Astrocyte (in vitro differentiated cells and primary cell): ENCODE measurements at regions not wholly inside any gene's neighbourhood (a gene's known extent, or its start where the extent isn't known, plus 50 kb on each side); places are given as distances from the start of the nearest gene placed in this dataset.

Source experiments
- DNase-seq: peaks from one replicate; pipeline ENCODE4 v3.0.0-alpha.2; 2010; ENCODE audit warnings: low read depth
- FAIRE-seq: peaks from 2 replicates; lab custom pipeline; 2011; peaks lifted over from hg19 to GRCh38; lab: Jason Lieb, UNC
- H2AFZ ChIP-seq: 2 replicates; pipeline ENCODE4 v1.6.0; 2012; ENCODE audit warnings: low read depth, low read length, inconsistent platforms
- H3K27ac ChIP-seq: 2 replicates; pipeline ENCODE4 v1.5.1; 2011; ENCODE audit warnings: low read depth, low read length, inconsistent platforms
- H3K27me3 ChIP-seq: 2 replicates; pipeline ENCODE4 v1.6.0; 2011; ENCODE audit warnings: low read length, inconsistent platforms; ENCODE audit not compliant: insufficient read depth
- H3K36me3 ChIP-seq: 2 replicates; pipeline ENCODE4 v1.5.1; 2011; ENCODE audit warnings: low read length, inconsistent platforms; ENCODE audit not compliant: insufficient read depth
- H3K4me1 ChIP-seq: 2 replicates; pipeline ENCODE4 v1.5.1; 2011; ENCODE audit warnings: low read length, inconsistent platforms; ENCODE audit not compliant: insufficient read depth
- H3K4me2 ChIP-seq: 2 replicates; pipeline ENCODE4 v1.6.0; 2012; ENCODE audit warnings: low read length, inconsistent platforms
- H3K4me3 ChIP-seq: 2 replicates; pipeline ENCODE4 v1.5.1; 2011; ENCODE audit warnings: low read depth, mild to moderate bottlenecking, low read length, inconsistent platforms; ENCODE audit not compliant: insufficient read depth
- H3K79me2 ChIP-seq: 2 replicates; pipeline ENCODE4 v1.6.0; 2012; ENCODE audit warnings: mild to moderate bottlenecking, low read length, inconsistent platforms; ENCODE audit not compliant: insufficient read depth
- H3K9ac ChIP-seq: 2 replicates; pipeline ENCODE4 v1.6.0; 2012; ENCODE audit warnings: mild to moderate bottlenecking, low read length, inconsistent platforms
- H3K9me3 ChIP-seq: 2 replicates; pipeline ENCODE4 v1.5.1; 2012; ENCODE audit warnings: low read depth, mild to moderate bottlenecking, low read length, inconsistent platforms; ENCODE audit not compliant: insufficient read depth
- H4K20me1 ChIP-seq: 2 replicates; pipeline ENCODE4 v1.6.0; 2012; ENCODE audit warnings: low read length, inconsistent platforms; ENCODE audit not compliant: insufficient read depth
- H3K27ac Mint-ChIP-seq: one replicate; pipeline ENCODE4 v1.8.0; 2021; ENCODE audit warnings: mild to moderate bottlenecking, mixed read lengths; ENCODE audit not compliant: unreplicated experiment
- H3K27me3 Mint-ChIP-seq: one replicate; pipeline ENCODE4 v1.8.0; 2021; ENCODE audit warnings: low read depth, mixed read lengths; ENCODE audit not compliant: unreplicated experiment
- H3K36me3 Mint-ChIP-seq: one replicate; pipeline ENCODE4 v1.8.0; 2021; ENCODE audit warnings: low read depth, mixed read lengths; ENCODE audit not compliant: unreplicated experiment
- H3K4me1 Mint-ChIP-seq: one replicate; pipeline ENCODE4 v1.8.0; 2021; ENCODE audit warnings: low read depth, mixed read lengths; ENCODE audit not compliant: unreplicated experiment
- H3K4me3 Mint-ChIP-seq: one replicate; pipeline ENCODE4 v1.8.0; 2021; ENCODE audit warnings: mild to moderate bottlenecking, moderate library complexity, mixed read lengths; ENCODE audit not compliant: unreplicated experiment
- H3K9me3 Mint-ChIP-seq: one replicate; pipeline ENCODE4 v1.8.0; 2021; ENCODE audit warnings: mild to moderate bottlenecking, mixed read lengths; ENCODE audit not compliant: unreplicated experiment
- EZH2 ChIP-seq: IDR thresholded peaks from 2 replicates; pipeline ENCODE4 v1.6.1; 2012; ENCODE audit warnings: mild to moderate bottlenecking, low read length, inconsistent platforms; ENCODE audit not compliant: insufficient read depth
- TF ChIP-seq, protein P1 (sequence below): IDR thresholded peaks from 2 replicates; pipeline ENCODE4 v1.5.1; 2011; ENCODE audit warnings: low read depth, mild to moderate bottlenecking, inconsistent platforms, low read length, moderate library complexity; ENCODE audit not compliant: insufficient read depth

DNA sequence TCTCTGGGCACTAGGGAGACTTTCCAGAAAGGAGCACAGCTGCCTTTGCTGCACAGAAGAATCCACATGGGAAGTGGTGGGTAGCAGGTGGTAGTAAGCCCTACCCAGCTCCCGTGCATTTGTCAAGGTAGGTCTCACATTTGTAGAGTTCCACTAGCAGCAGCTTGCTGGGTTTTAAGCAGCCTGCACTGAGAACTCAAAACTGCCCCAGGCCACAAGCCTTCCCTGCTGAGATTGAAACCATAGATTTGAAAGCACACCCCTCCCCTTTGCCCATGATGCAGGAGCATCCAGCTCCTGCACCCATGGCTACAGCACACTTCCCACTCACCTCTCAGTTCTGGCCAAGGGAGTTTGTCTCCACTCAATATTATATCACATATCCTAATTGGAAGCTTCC is 604.5 kb upstream of the STEAP1 start:
- H3K27me3 Mint-ChIP-seq: no peaks in the 10 kb centered on the region
- H4K20me1 ChIP-seq: no peaks in the 10 kb centered on the region
- no peaks in the 10 kb centered on the region for H3K27me3 ChIP-seq
- no peak overlapping the region for H3K4me2 ChIP-seq
- H3K36me3 Mint-ChIP-seq: no peaks in the 10 kb centered on the region
- no peak overlapping the region for H3K4me3 Mint-ChIP-seq
- TF ChIP-seq, protein P1, sequence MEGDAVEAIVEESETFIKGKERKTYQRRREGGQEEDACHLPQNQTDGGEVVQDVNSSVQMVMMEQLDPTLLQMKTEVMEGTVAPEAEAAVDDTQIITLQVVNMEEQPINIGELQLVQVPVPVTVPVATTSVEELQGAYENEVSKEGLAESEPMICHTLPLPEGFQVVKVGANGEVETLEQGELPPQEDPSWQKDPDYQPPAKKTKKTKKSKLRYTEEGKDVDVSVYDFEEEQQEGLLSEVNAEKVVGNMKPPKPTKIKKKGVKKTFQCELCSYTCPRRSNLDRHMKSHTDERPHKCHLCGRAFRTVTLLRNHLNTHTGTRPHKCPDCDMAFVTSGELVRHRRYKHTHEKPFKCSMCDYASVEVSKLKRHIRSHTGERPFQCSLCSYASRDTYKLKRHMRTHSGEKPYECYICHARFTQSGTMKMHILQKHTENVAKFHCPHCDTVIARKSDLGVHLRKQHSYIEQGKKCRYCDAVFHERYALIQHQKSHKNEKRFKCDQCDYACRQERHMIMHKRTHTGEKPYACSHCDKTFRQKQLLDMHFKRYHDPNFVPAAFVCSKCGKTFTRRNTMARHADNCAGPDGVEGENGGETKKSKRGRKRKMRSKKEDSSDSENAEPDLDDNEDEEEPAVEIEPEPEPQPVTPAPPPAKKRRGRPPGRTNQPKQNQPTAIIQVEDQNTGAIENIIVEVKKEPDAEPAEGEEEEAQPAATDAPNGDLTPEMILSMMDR: no peak
- no peak for TF ChIP-seq EZH2
- no peak overlapping the region for H2AFZ ChIP-seq
- no peaks in the 10 kb centered on the region for H3K79me2 ChIP-seq
- no peaks in the 10 kb centered on the region for H3K9me3 Mint-ChIP-seq
- no peaks in the 10 kb centered on the region for H3K9me3 ChIP-seq
- DNase-seq (no peak), FAIRE-seq (no peak)
- no peak overlapping the region for H3K27ac Mint-ChIP-seq
- no peaks in the 10 kb centered on the region for H3K36me3 ChIP-seq
- H3K9ac ChIP-seq: no peak overlapping the region
- H3K27ac ChIP-seq: no peak overlapping the region
- H3K4me1 ChIP-seq: no peaks in the 10 kb centered on the region
- no peak overlapping the region for H3K4me3 ChIP-seq
- H3K4me1 Mint-ChIP-seq: no peaks in the 10 kb centered on the region

DNA sequence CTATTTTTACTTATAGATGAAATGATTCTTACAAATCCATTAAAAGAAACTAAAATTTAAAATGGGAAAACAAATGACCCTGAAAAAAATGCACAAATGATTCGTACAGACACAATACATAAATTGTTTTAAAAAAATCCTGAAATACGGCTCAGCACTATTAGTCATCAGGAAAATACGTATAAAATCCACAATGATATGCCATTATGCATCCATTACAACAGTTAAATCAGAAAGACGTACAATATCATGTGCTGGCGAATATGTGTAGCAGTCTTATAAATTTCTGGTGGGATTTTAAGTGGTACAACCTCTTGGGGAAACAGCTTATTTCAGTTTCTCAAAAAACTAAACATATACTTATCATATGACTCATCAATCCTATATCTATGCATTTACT is 600.1 kb upstream of the STEAP1 start:
- H3K36me3 Mint-ChIP-seq: no peaks in the 10 kb centered on the region

DNA sequence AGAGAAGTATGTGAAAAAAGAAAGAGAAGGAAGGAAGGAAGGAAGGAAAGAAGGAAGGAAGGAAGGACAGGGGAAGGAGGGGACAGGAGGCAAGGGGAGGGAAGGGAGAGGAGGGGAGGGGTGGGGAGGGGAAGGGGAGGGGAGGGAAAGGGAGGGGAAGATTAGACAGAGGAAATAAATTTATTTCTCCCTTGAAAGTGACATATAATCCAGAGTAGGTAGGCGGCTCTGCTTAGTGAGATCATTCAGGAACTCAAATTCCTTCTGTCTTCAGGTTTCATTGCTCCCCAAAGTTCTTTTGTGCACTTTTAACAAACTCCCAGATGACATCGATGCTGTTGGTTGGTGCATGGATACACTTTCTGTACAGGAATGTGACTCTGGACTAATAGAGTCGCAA is 594.7 kb upstream of the STEAP1 start:
- TF ChIP-seq, protein P1: no peak
- TF ChIP-seq EZH2: no peak
- Histone ChIP-seq H3K27ac (no peak overlapping the region), H3K4me3 (no peak overlapping the region), H3K4me2 (no peak overlapping the region), H3K9ac (no peak overlapping the region), H3K27me3 (no peaks in the 10 kb centered on the region), H3K79me2 (no peaks in the 10 kb centered on the region), H4K20me1 (no peaks in the 10 kb centered on the region), H2AFZ (no peak overlapping the region), H3K9me3 (no peaks in the 10 kb centered on the region), H3K36me3 (no peaks in the 10 kb centered on the region), H3K4me1 (no peaks in the 10 kb centered on the region)
- FAIRE-seq (no peak), DNase-seq (no peak)
- Mint-ChIP-seq H3K27ac (no peak overlapping the region), H3K27me3 (no peaks in the 10 kb centered on the region), H3K9me3 (no peaks in the 10 kb centered on the region), H3K4me1 (no peaks in the 10 kb centered on the region), H3K36me3 (no peaks in the 10 kb centered on the region), H3K4me3 (no peak overlapping the region)

More for the DNA sequence above, 600.1 kb upstream of the STEAP1 start:
- Mint-ChIP-seq H3K4me1 (no peaks in the 10 kb centered on the region), H3K4me3 (no peak overlapping the region), H3K27me3 (no peaks in the 10 kb centered on the region), H3K27ac (no peak overlapping the region), H3K9me3 (no peaks in the 10 kb centered on the region)
- H3K27ac ChIP-seq: no peak overlapping the region
- no peaks in the 10 kb centered on the region for H3K9me3 ChIP-seq
- no peaks in the 10 kb centered on the region for H3K79me2 ChIP-seq
- no peak for TF ChIP-seq EZH2
- TF ChIP-seq, protein P1: no peak
- FAIRE-seq: no peak
- no peaks in the 10 kb centered on the region for H3K27me3 ChIP-seq
- no peak overlapping the region for H3K9ac ChIP-seq
- no peak overlapping the region for H3K4me3 ChIP-seq
- H2AFZ ChIP-seq: no peak overlapping the region
- no peaks in the 10 kb centered on the region for H4K20me1 ChIP-seq
- H3K36me3 ChIP-seq: no peaks in the 10 kb centered on the region
- H3K4me1 ChIP-seq: no peaks in the 10 kb centered on the region
- DNase-seq: no peak
- no peak overlapping the region for H3K4me2 ChIP-seq
